Keratinocyte (primary cell): ENCODE measurements at regions not wholly inside any gene's neighbourhood (a gene's known extent, or its start where the extent isn't known, plus 50 kb on each side); places are given as distances from the start of the nearest gene placed in this dataset.

Experiments
- CTCF ChIP-seq, 3 experiments: IDR thresholded peaks in 1 of 3; conservative IDR thresholded peaks in 1 of 3; optimal IDR thresholded peaks in 1 of 3; 2 replicates in 2 of 3; 3 replicates in 1 of 3; pipeline versions ENCODE3 to v1.5.1; 2011; ENCODE audit warnings: low read length in 3 of 3, mild to moderate bottlenecking in 3 of 3, moderate library complexity in 2 of 3, control low read depth in 1 of 3, inconsistent platforms in 1 of 3; ENCODE audit not compliant: insufficient read depth in 2 of 3; ENCODE audit errors: extremely low read depth in 1 of 3
- EZH2 ChIP-seq: IDR thresholded peaks from one replicate; pipeline ENCODE4 v1.6.1; 2012; ENCODE audit warnings: inconsistent platforms, mild to moderate bottlenecking, low read length, moderate library complexity

- no peak for TF ChIP-seq CTCF (optimal IDR thresholded peaks at IDR 0.05 in 1 of 3, IDR thresholded peaks at IDR 0.05 in 1 of 3, conservative IDR thresholded peaks at IDR 0.05 in 1 of 3; ENCODE audit: extremely low read depth in 1 of 3, insufficient read depth in 2 of 3, low read length in 3 of 3)
- no peak for TF ChIP-seq EZH2
These were observed 142.6 kb upstream of the CFAP20DC start for GRCh38 chr3:59192473-59192872.
